AG04449 (cell line): ENCODE measurements at regions not wholly inside any gene's neighbourhood (a gene's known extent, or its start where the extent isn't known, plus 50 kb on each side); places are given as distances from the start of the nearest gene placed in this dataset.

Source experiments
- CTCF ChIA-PET: fragments of 350-600 bp; formaldehyde crosslinking; extraction: SDS; loops from one replicate; lab custom pipeline; 2021; ENCODE audit warnings: antibody characterized with exemption; lab: Yijun Ruan, JAX
- POLR2A ChIA-PET: fragments of 400-600, 350-600 bp; formaldehyde crosslinking; extraction: SDS; loops from one replicate; lab custom pipeline; 2020; ENCODE audit warnings: antibody characterized with exemption, inconsistent platforms; lab: Yijun Ruan, JAX
- DNase-seq: peaks from one replicate; pipeline ENCODE4 v3.0.0-alpha.2; 2010; ENCODE audit warnings: low read depth, low spot score
- H3K4me3 ChIP-seq: 2 replicates; pipeline ENCODE4 v1.5.1; 2011; ENCODE audit warnings: low read depth, mild to moderate bottlenecking, control low read depth, low read length
- TF ChIP-seq, protein P1 (sequence below): IDR thresholded peaks from one replicate; pipeline ENCODE4 v1.5.1; 2011; ENCODE audit warnings: mild to moderate bottlenecking, moderate library complexity, low read length, control low read depth, inconsistent platforms; ENCODE audit not compliant: insufficient read depth; ENCODE audit errors: missing control alignments

DNA sequence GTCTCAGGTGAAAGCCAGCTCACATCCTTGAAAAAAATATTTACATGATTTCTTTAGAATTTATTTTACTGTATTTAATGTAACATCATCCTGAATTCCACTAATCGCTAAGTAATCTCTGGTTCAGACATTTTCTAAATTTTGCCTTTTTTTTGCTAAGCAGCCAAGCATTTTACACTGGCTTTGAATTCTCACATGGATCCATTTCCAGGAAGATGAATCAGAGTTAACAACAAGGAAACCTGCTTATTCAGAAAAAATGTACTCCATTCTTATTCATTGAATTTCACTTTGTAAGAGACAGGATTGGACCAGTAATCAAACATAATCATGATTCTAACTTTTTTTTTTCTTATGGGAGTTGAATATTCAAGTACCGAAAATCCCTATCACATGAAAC, 1785.1 kb upstream of the FLRT2 start:
- CTCF ChIA-PET: no interaction called here
- DNase-seq: no peak
- POLR2A ChIA-PET: no interaction called here
- TF ChIP-seq, protein P1, sequence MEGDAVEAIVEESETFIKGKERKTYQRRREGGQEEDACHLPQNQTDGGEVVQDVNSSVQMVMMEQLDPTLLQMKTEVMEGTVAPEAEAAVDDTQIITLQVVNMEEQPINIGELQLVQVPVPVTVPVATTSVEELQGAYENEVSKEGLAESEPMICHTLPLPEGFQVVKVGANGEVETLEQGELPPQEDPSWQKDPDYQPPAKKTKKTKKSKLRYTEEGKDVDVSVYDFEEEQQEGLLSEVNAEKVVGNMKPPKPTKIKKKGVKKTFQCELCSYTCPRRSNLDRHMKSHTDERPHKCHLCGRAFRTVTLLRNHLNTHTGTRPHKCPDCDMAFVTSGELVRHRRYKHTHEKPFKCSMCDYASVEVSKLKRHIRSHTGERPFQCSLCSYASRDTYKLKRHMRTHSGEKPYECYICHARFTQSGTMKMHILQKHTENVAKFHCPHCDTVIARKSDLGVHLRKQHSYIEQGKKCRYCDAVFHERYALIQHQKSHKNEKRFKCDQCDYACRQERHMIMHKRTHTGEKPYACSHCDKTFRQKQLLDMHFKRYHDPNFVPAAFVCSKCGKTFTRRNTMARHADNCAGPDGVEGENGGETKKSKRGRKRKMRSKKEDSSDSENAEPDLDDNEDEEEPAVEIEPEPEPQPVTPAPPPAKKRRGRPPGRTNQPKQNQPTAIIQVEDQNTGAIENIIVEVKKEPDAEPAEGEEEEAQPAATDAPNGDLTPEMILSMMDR: no peak
- no peak overlapping the region for H3K4me3 ChIP-seq

DNA sequence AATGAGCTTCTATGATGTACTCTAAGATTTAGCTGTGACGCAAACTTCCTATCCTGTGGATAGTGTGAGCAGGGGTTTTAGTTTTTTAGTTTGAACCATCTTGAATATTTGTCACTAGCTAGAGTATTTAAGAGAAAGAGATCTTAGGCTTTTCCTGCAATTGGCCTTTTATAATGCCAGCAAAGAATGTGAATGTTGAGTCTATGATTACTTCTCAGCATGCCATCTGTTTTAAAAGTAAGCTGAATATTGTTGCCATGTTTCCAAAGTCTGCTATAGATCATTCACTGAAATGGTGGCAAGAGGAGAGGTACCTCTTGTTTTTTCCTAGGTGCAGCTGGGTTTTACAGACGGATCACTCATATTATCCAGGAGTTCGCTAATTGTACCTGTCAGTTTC, 1783.6 kb upstream of the FLRT2 start:
- no peak overlapping the region for H3K4me3 ChIP-seq
- POLR2A ChIA-PET: no interaction called here
- TF ChIP-seq, protein P1: no peak
- CTCF ChIA-PET: no interaction called here
- no peak for DNase-seq

DNA sequence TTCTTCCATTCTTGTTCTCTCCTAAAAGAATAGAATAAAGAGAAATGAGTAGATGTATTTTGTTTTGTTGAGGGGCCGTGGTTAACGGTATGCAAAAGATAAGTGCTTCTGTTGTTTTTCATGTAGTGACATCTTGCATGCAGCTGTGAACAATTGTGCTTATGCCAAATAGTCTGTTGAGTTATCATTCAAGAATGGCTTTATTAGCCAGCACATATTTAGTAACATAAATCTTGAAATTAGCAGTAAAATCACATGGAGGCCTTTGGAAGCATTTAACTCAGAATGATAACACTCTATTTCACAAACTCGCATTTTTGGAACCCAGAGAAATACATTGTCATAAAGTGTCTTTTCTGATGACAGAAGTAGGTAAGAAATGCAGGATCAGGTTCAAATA, 1772.0 kb upstream of the FLRT2 start:
- H3K4me3 ChIP-seq: no peak overlapping the region
- ChIA-PET POLR2A (no interaction called here), CTCF (no interaction called here)
- no peak for DNase-seq
- TF ChIP-seq, protein P1: no peak

DNA sequence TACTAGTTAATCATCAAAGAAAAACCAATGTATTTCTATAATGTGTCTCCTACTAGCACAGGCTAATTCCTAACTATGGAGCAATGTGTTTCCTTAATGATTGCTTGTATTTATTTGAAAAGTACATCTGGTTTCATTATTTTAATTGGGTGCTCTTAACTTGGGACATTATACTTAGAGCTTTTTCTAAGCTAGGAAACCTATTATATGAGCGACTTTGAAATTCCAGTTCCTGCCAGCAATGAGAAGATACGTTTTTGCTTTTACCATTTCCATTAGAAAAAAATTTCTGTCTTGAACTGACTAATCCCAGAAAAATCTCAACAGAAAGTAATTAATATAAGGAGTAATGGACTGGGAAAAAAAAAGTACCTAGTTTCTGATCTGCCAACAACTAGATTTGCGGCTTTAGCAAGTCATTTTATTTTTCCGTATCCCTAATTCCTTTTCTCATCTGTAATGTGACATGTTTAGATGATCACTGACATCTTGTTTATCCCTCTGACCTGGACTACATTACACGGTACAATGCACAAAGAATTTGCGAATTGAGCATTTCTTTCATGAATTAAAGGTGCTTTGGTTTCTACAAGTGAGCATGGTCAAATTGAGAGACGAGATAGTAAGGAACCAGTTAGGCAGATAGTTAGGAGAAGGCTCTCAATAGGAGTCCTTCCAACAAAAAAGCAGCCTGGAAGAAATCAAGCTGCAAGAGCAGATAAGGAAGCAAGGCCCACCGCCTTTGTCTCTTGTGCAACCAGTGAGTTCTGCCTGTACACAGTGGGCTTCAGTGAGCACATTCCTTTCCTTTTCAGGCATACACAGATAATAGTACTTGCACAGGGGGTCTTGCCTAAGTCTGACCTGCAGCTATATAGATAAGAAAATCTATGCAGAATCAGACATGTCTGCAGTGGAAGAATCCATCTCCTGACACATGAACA, 1765.0 kb upstream of the FLRT2 start:
- POLR2A ChIA-PET: no interaction called here
- DNase-seq: no peak
- TF ChIP-seq, protein P1: no peak
- CTCF ChIA-PET: no interaction called here
- H3K4me3 ChIP-seq: no peak overlapping the region

DNA sequence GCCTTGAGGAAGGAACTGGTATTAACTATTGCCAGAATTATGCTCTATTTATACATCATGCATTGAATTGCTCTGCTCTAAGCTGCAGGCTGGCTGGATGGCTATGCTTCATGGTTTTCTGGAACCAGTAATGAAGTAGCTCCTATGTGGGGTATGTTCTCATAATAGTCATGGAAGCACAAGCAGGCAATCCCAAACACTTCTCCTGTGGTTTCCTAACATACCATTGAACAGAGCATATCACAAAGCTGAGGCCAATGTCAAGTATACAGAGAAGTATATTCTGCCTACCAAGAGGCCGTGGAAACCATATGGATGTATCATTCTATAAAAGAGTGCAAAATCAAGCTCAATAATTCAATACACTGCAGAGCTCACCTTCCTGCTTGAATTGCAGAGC, 1752.4 kb upstream of the FLRT2 start:
- ChIA-PET CTCF (no interaction called here), POLR2A (no interaction called here)
- no peak overlapping the region for H3K4me3 ChIP-seq
- TF ChIP-seq, protein P1: no peak
- DNase-seq: no peak

DNA sequence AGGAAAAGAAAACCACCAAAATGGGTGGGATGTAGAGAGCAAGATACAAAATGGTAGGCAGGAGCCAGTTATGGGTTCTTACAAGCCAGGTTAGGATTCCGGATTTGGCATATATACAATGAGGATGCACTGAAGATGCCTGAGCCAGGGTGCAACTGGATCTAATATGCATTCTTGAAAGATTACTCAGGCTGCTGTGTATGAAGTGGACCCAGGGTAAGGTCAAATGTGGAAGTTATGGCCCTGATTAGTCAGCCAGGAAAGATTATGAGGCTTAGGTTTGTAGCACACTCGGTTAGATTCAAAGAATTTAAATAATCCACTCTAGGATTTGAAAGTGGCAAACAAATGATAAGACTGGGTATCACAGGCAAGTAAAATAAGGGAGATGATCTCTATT, 1750.7 kb upstream of the FLRT2 start:
- TF ChIP-seq, protein P1: no peak
- POLR2A ChIA-PET: no interaction called here
- H3K4me3 ChIP-seq: no peak overlapping the region
- DNase-seq: peak; percentile 1
- CTCF ChIA-PET: no interaction called here
